ENCODE measurements at regions not wholly inside any gene's neighbourhood (a gene's known extent, or its start where the extent isn't known, plus 50 kb on each side); places are given as distances from the start of the nearest gene placed in this dataset.

- H3K4me1 ChIP-seq (ENCODE audit: low read depth): no peaks in the 10 kb centered on the region
- intact Hi-C loops (cut with DNase I, micrococcal nuclease): no loop called here
These were observed 215.5 kb upstream of the CHRM3 start for GRCh38 chr1:239170828-239171227.

DNA sequence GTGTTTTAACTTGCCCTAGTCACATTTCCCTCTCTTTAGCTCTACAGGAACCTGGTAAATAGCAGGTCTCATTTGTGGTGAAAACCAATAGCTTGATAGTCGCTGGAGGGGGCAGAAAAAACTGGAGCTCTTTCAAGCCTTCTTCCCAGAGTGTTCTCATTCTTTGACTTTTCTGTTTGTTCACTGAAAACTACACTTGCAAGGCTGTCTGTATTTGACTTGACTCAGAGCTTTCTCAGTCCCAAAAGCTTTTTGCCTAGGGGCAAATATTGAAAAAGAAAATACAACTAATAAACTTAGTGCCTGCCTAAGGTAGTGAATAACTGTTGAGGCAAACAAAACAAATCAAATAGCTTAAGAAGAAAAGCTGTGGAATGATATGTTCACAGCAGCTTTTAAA is 217.1 kb upstream of the CHRM3 start:
- TF ChIP-seq CTCF (IDR thresholded peaks at IDR 0.05): no peak
- Histone ChIP-seq H3K36me3 (ENCODE audit: low read depth) (no peaks in the 10 kb centered on the region), H3K4me3 (no peak overlapping the region), H3K9me3 (no peaks in the 10 kb centered on the region), H3K4me1 (ENCODE audit: low read depth) (no peaks in the 10 kb centered on the region)
- DNase-seq (no peak), ATAC-seq (no peak)
- intact Hi-C loops (cut with DNase I, micrococcal nuclease): no loop called here

More at GRCh38 chr1:239170828-239171227, 215.5 kb upstream of the CHRM3 start:
- no peak for TF ChIP-seq CTCF (IDR thresholded peaks at IDR 0.05)
- Histone ChIP-seq H3K9me3 (no peaks in the 10 kb centered on the region), H3K36me3 (ENCODE audit: low read depth) (no peaks in the 10 kb centered on the region), H3K4me3 (no peak overlapping the region)
- ATAC-seq: no peak
- no peak for DNase-seq

GRCh38 chr1:239164451-239165180 is 221.8 kb upstream of the CHRM3 start:
- TF ChIP-seq CTCF (IDR thresholded peaks at IDR 0.05): no peak
- H3K36me3 ChIP-seq (ENCODE audit: low read depth): no peaks in the 10 kb centered on the region
- DNase-seq (no peak), ATAC-seq (no peak)
- no peak overlapping the region for H3K4me3 ChIP-seq
- no peaks in the 10 kb centered on the region for H3K9me3 ChIP-seq
- intact Hi-C loops (cut with DNase I, micrococcal nuclease): no loop called here
- H3K4me1 ChIP-seq (ENCODE audit: low read depth): no peaks in the 10 kb centered on the region

DNA sequence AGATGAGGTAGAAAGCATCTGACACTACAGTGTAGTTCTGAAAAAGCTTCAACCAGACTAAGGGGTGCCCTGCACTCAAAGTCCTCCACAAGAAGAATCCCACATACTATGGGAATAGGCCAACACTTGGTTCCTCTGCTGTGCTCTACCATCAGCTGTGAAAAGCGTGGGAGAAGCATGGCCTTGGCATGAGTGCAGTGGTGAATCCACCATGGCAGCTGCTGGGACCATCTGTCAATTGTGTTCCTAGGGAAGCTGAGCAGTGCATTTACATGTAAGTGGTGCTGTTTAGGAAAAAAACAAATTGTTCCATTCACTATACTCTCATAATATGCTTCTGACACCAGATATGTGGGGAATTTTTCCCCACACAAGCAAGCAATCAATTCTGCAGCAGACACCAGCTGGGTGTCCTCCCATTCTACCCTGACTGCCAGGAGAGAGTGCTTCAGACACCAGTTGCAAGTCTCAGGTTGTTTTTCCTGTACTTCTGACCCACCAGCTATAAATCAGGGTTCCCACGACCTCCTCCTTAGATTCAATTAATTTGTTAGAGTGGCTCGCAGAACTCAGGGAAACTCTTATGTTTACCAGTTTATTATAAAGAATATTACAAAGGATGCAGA is 230.8 kb upstream of the CHRM3 start:
- ATAC-seq: no peak
- Histone ChIP-seq H3K36me3 (ENCODE audit: low read depth) (no peaks in the 10 kb centered on the region), H3K4me1 (ENCODE audit: low read depth) (no peaks in the 10 kb centered on the region), H3K9me3 (no peaks in the 10 kb centered on the region), H3K4me3 (no peak overlapping the region)
- DNase-seq: no peak
- intact Hi-C loops (cut with DNase I, micrococcal nuclease): no loop called here
- TF ChIP-seq CTCF (IDR thresholded peaks at IDR 0.05): no peak

DNA sequence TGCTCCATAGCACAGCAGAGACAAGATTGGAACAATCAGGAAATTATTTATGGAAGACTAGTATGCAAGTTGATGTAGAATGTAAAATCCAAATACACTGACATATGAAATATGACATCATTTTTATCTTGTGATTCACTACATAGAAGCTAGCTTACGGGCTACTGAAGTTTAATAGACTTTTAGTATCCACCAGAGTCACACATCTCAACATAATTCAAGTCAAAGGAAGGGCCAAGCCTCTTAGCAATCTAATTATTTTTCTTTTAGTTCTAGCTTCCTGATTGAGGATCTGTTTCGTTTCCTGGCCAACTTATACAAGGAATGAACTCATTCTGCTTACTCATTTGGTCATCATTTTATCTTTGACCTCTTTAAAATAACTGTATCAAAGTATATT is 234.4 kb upstream of the CHRM3 start:
- no peak for ATAC-seq
- H3K9me3 ChIP-seq: no peaks in the 10 kb centered on the region
- TF ChIP-seq CTCF (IDR thresholded peaks at IDR 0.05): no peak
- H3K4me1 ChIP-seq (ENCODE audit: low read depth): no peaks in the 10 kb centered on the region
- H3K4me3 ChIP-seq: no peak overlapping the region
- intact Hi-C loops (cut with DNase I, micrococcal nuclease): no loop called here
- H3K36me3 ChIP-seq (ENCODE audit: low read depth): no peaks in the 10 kb centered on the region
- no peak for DNase-seq

Measured in mucosa of descending colon (tissue), 3 donors.